DND-41 (cell line): ENCODE measurements at regions not wholly inside any gene's neighbourhood (a gene's known extent, or its start where the extent isn't known, plus 50 kb on each side); places are given as distances from the start of the nearest gene placed in this dataset.

Experiments
- ATAC-seq: fragments of 200-7000 bp; cut with Tn5 transposase; 3 replicates; pipeline ENCODE4 v1.9.1; 2021; ENCODE audit warnings: low read depth; ENCODE audit not compliant: insufficient read depth
- DNase-seq: peaks from one replicate; pipeline ENCODE4 v3.0.0-alpha.2; 2020
- H2AFZ ChIP-seq: 2 replicates; pipeline ENCODE4 v1.6.0; 2012; ENCODE audit warnings: low read depth, low read length
- H3K27ac ChIP-seq: 2 replicates; pipeline ENCODE4 v1.5.1; 2012; ENCODE audit warnings: low read length, inconsistent platforms
- H3K27me3 ChIP-seq: fragments of 200-600 bp; sonication (generic); 2 replicates; pipeline ENCODE4 v1.6.0; 2012; ENCODE audit warnings: low read length, mild to moderate bottlenecking, inconsistent platforms; ENCODE audit not compliant: insufficient read depth, poor library complexity
- H3K36me3 ChIP-seq: 2 replicates; pipeline ENCODE4 v1.5.1; 2012; ENCODE audit warnings: low read length, inconsistent platforms; ENCODE audit not compliant: insufficient read depth
- H3K4me1 ChIP-seq: 2 replicates; pipeline ENCODE4 v1.5.1; 2012; ENCODE audit warnings: mild to moderate bottlenecking, low read length; ENCODE audit not compliant: insufficient read depth
- H3K4me2 ChIP-seq: 2 replicates; pipeline ENCODE4 v1.6.0; 2012; ENCODE audit warnings: mild to moderate bottlenecking, moderate library complexity, low read length, inconsistent platforms; ENCODE audit not compliant: insufficient read depth
- H3K4me3 ChIP-seq, 2 experiments: fragments of 200-600 bp in 1 of 2; shearing (Covaris generic) in 1 of 2; 2 replicates each; pipeline ENCODE4 v1.5.1; 2012 to 2016; ENCODE audit warnings: inconsistent platforms in 2 of 2, low read length in 2 of 2, mild to moderate bottlenecking in 2 of 2, low read depth in 1 of 2, moderate library complexity in 1 of 2
- H3K79me2 ChIP-seq: 2 replicates; pipeline ENCODE4 v1.6.0; 2012; ENCODE audit warnings: low read length, inconsistent platforms; ENCODE audit not compliant: insufficient read depth
- H3K9ac ChIP-seq: 2 replicates; pipeline ENCODE4 v1.6.0; 2012; ENCODE audit warnings: low read depth, mild to moderate bottlenecking, inconsistent platforms, low read length, moderate library complexity
- H3K9me3 ChIP-seq: 2 replicates; pipeline ENCODE4 v1.5.1; 2012; ENCODE audit warnings: low read length, moderate library complexity, mild to moderate bottlenecking, inconsistent platforms; ENCODE audit not compliant: insufficient read depth, severe bottlenecking
- H4K20me1 ChIP-seq: 2 replicates; pipeline ENCODE4 v1.6.0; 2012; ENCODE audit warnings: low read length; ENCODE audit not compliant: insufficient read depth
- CTCF ChIP-seq: IDR thresholded peaks from 2 replicates; pipeline ENCODE4 v1.5.1; 2012; ENCODE audit warnings: borderline replicate concordance, low read length, moderate library complexity, mild to moderate bottlenecking; ENCODE audit not compliant: poor library complexity, severe bottlenecking; ENCODE audit errors: extremely low read depth
- EZH2 ChIP-seq: IDR thresholded peaks from 3 replicates; pipeline ENCODE4 v1.6.1; 2012; ENCODE audit warnings: borderline replicate concordance, low read depth, mild to moderate bottlenecking, moderate library complexity, low read length, inconsistent platforms; ENCODE audit not compliant: severe bottlenecking

GRCh38 chr2:150688016-150688415 lies 200.5 kb upstream of the RND3 start:
- Histone ChIP-seq H3K36me3 (no peaks in the 10 kb centered on the region), H3K9me3 (no peaks in the 10 kb centered on the region), H4K20me1 (no peaks in the 10 kb centered on the region), H3K4me3 (no peak overlapping the region), H3K4me1 (peaks cover 10% of the 10 kb centered on the region), H3K4me2 (no peak overlapping the region), H3K27me3 (no peaks in the 10 kb centered on the region), H2AFZ (no peak overlapping the region), H3K79me2 (no peaks in the 10 kb centered on the region), H3K27ac (no peak overlapping the region), H3K9ac (no peak overlapping the region)
- ATAC-seq: no peak
- TF ChIP-seq CTCF (no peak), EZH2 (no peak)
- no peak for DNase-seq

- ATAC-seq (no peak), DNase-seq (no peak)
- no peak overlapping the region for H3K4me3 ChIP-seq
- H3K4me1 ChIP-seq: peaks cover 10% of the 10 kb centered on the region
- no peak overlapping the region for H3K27ac ChIP-seq
- H4K20me1 ChIP-seq: no peaks in the 10 kb centered on the region
- H2AFZ ChIP-seq: no peak overlapping the region
- no peak overlapping the region for H3K9ac ChIP-seq
- no peaks in the 10 kb centered on the region for H3K27me3 ChIP-seq
- H3K9me3 ChIP-seq: no peaks in the 10 kb centered on the region
- no peaks in the 10 kb centered on the region for H3K79me2 ChIP-seq
- no peaks in the 10 kb centered on the region for H3K36me3 ChIP-seq
- no peak overlapping the region for H3K4me2 ChIP-seq
- TF ChIP-seq EZH2: no peak
These were observed 198.9 kb upstream of the RND3 start for GRCh38 chr2:150686391-150686790.

- no peaks in the 10 kb centered on the region for H3K27me3 ChIP-seq
- H3K4me2 ChIP-seq: no peak overlapping the region
- no peaks in the 10 kb centered on the region for H3K9me3 ChIP-seq
- no peaks in the 10 kb centered on the region for H4K20me1 ChIP-seq
- no peaks in the 10 kb centered on the region for H3K4me1 ChIP-seq
- no peak overlapping the region for H3K4me3 ChIP-seq
- H3K36me3 ChIP-seq: no peaks in the 10 kb centered on the region
- H2AFZ ChIP-seq: no peak overlapping the region
- ATAC-seq (no peak), DNase-seq (no peak)
- no peak overlapping the region for H3K9ac ChIP-seq
- TF ChIP-seq CTCF: no peak
- no peak for TF ChIP-seq EZH2
- no peak overlapping the region for H3K27ac ChIP-seq
- H3K79me2 ChIP-seq: no peaks in the 10 kb centered on the region
These were observed 193.8 kb upstream of the RND3 start for GRCh38 chr2:150681120-150681804.

GRCh38 chr2:150679456-150680120 lies 192.1 kb upstream of the RND3 start:
- H3K27ac ChIP-seq: no peak overlapping the region

More at GRCh38 chr2:150679456-150680120, 192.1 kb upstream of the RND3 start:
- DNase-seq (no peak), ATAC-seq (no peak)
- no peaks in the 10 kb centered on the region for H3K9me3 ChIP-seq
- H3K36me3 ChIP-seq: no peaks in the 10 kb centered on the region
- TF ChIP-seq EZH2 (no peak), CTCF (no peak)
- H3K79me2 ChIP-seq: no peaks in the 10 kb centered on the region
- no peak overlapping the region for H3K4me2 ChIP-seq
- no peaks in the 10 kb centered on the region for H3K4me1 ChIP-seq
- H3K4me3 ChIP-seq: no peak overlapping the region
- H2AFZ ChIP-seq: no peak overlapping the region
- no peaks in the 10 kb centered on the region for H3K27me3 ChIP-seq
- H3K9ac ChIP-seq: no peak overlapping the region
- H4K20me1 ChIP-seq: no peaks in the 10 kb centered on the region
